HEK293T (cell line): ENCODE measurements at regions not wholly inside any gene's neighbourhood (a gene's known extent, or its start where the extent isn't known, plus 50 kb on each side); places are given as distances from the start of the nearest gene placed in this dataset.

Experiments
- CTCF ChIA-PET: fragments of 350-600 bp; formaldehyde crosslinking; extraction: SDS; loops from one replicate; lab custom pipeline; 2021; ENCODE audit warnings: antibody characterized with exemption, inconsistent platforms; lab: Yijun Ruan, JAX
- POLR2A ChIA-PET: fragments of 350-600 bp; formaldehyde crosslinking; extraction: SDS; loops from one replicate; lab custom pipeline; 2020; ENCODE audit warnings: antibody characterized with exemption, inconsistent platforms; lab: Yijun Ruan, JAX
- DNase-seq: peaks from one replicate; pipeline ENCODE4 v3.0.0; 2012; ENCODE audit warnings: mixed read lengths; ENCODE audit errors: extremely low spot score
- ARNT ChIP-seq: fragments of 450-650 bp; IDR thresholded peaks from 2 replicates; pipeline ENCODE4 v1.6.1; 2017; ENCODE audit warnings: mild to moderate bottlenecking
- BHLHE40 ChIP-seq: fragments of 450-650 bp; IDR thresholded peaks from 2 replicates; pipeline ENCODE4 v1.6.1; 2016; ENCODE audit warnings: mild to moderate bottlenecking, moderate library complexity, borderline replicate concordance
- CTBP1 ChIP-seq: fragments of 450-650 bp; IDR thresholded peaks from 2 replicates; pipeline ENCODE4 v1.6.1; 2016; ENCODE audit warnings: borderline replicate concordance
- ELF4 ChIP-seq: fragments of 450-650 bp; IDR thresholded peaks from 2 replicates; pipeline ENCODE4 v1.6.1; 2017; ENCODE audit warnings: antibody characterized with exemption
- FOXA1 ChIP-seq: fragments of 450-650 bp; IDR thresholded peaks from 2 replicates; pipeline ENCODE4 v1.6.1; 2016; ENCODE audit warnings: mild to moderate bottlenecking
- FOXK2 ChIP-seq: fragments of 450-650 bp; IDR thresholded peaks from 2 replicates; pipeline ENCODE4 v1.6.1; 2016; ENCODE audit warnings: mild to moderate bottlenecking
- FOXM1 ChIP-seq: fragments of 450-650 bp; IDR thresholded peaks from 2 replicates; pipeline ENCODE4 v1.6.1; 2017; ENCODE audit warnings: mild to moderate bottlenecking, borderline replicate concordance
- HDGF ChIP-seq: fragments of 450-650 bp; IDR thresholded peaks from 2 replicates; pipeline ENCODE4 v1.6.1; 2017; ENCODE audit warnings: antibody characterized with exemption, borderline replicate concordance
- L3MBTL2 ChIP-seq: fragments of 450-650 bp; conservative IDR thresholded peaks from 2 replicates; pipeline ENCODE4 v1.6.1; 2016; ENCODE audit warnings: mild to moderate bottlenecking
- LEF1 ChIP-seq: fragments of 450-650 bp; IDR thresholded peaks from 2 replicates; pipeline ENCODE4 v1.6.1; 2017; ENCODE audit warnings: mild to moderate bottlenecking, borderline replicate concordance
- NFRKB ChIP-seq: fragments of 450-650 bp; IDR thresholded peaks from 2 replicates; pipeline ENCODE4 v1.6.1; 2016; ENCODE audit warnings: mild to moderate bottlenecking, moderate library complexity
- SP1 ChIP-seq: fragments of 450-650 bp; IDR thresholded peaks from 2 replicates; pipeline ENCODE4 v1.6.1; 2017
- SUZ12 ChIP-seq: fragments of 450-650 bp; IDR thresholded peaks from 2 replicates; pipeline ENCODE4 v1.6.1; 2016; ENCODE audit warnings: mild to moderate bottlenecking
- TARDBP ChIP-seq: fragments of 450-650 bp; IDR thresholded peaks from 2 replicates; pipeline ENCODE4 v1.6.1; 2016
- ZNF384 ChIP-seq: fragments of 450-650 bp; IDR thresholded peaks from 2 replicates; pipeline ENCODE4 v1.6.1; 2016
- TF ChIP-seq, protein P1 (sequence below): fragments of 450-650 bp; IDR thresholded peaks from 2 replicates; pipeline ENCODE4 v1.6.1; 2016

DNA sequence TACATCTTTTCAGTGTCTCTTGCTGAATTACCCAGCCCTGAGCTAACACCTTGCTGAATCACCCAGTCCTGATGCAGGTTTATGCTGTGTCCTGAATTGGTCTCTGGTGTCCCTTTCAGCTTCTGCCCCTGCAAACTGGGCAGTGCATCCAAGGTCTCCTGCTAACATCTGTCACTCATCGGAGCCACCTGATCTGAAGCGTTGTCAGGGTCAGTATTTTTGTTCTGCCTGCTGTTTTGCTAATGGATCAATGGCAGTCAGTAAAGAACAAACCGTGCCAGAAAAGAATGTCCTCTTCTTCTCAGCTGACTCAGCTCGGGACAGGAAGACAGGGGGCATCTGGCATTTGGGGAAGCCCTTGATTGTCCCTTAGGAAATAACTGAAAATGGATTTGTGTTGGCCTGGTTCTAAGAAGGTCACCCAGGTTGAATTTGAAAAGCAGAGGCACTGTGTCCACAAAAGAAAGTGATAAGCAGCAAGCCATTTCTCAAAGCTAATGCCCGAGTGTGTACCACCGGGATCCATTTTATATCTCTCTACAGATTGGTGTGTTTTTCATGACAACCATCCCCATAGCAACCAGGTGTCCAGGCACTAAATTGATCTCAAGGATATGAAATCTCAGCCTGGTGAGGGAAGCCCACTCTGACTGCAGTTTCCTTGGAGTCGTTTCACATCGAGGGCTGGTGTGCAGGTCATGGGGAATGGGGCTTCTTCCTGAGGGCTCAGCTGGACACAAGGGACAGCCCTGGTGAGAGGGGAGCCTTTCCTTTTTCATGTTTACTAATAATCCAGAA is 109.7 kb upstream of the IRF2BP2 start:
- DNase-seq = no peak
- POLR2A ChIA-PET = interaction anchor here (1.1 to 4.7 kb wide), 4 partner anchors 19 to 109 kb away, joined by 3 to 32 read pairs (median 4); partner anchors contain the start of gene IRF2BP2
- CTCF ChIA-PET = interaction anchor here (0.7 to 1.0 kb wide), 3 partner anchors 13 to 233 kb away, joined by 3 to 4 read pairs (median 3); no protein-coding TSS in a partner anchor
- no peak for TF ChIP-seq CTBP1
- TF ChIP-seq BHLHE40 = no peak
- no peak for TF ChIP-seq HDGF
- TF ChIP-seq FOXA1 = no peak
- TF ChIP-seq SP1 = no peak
- no peak for TF ChIP-seq ARNT
- no peak for TF ChIP-seq FOXM1

DNA sequence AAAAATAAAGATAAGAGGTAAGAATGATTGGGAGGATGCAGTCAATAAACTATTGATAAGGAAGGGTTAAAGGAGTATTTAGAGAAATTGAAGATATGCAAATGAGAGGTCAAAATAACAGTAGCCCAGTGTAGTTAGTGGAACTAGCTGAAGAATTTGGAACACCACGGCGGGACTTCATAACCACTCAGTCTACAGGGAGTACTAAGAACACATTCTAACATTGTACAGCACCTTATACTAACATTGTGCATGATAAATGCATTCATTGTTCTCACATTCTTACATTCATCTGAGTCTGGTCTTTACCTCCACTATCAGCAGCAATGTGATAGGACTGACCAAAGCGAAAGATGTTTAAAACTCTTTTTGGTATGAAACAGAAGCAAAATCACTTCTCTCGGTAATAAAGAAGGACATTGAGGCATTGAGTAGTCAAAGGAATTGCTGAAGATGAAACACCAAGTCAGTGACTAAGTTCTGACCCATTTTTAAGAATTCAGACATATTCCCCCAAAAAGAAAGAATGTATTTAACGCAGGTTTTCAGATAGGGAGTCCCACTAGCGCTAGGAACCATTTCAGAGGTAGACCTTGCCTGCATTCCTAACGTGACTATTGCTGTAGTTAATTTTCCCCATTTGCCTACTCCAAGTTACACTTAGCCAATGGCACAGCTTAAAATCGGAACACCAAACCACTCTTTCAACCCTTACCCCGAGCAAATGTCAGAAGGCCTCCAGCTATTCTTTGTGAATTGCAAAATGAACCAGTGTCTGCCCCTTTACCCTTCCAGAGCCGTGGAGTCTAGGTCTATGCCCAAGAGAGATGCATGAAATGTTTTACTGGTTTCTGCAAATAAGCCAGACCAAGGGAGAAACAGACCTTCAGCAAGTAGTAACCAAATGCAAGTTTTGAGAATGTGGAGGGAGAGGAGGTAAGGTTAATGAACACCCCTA is 108.8 kb upstream of the IRF2BP2 start:
- TF ChIP-seq HDGF (no peak), TARDBP (no peak), FOXK2 (no peak), FOXA1 (no peak), ZNF384 (no peak), NFRKB (no peak)
- TF ChIP-seq, protein P1, sequence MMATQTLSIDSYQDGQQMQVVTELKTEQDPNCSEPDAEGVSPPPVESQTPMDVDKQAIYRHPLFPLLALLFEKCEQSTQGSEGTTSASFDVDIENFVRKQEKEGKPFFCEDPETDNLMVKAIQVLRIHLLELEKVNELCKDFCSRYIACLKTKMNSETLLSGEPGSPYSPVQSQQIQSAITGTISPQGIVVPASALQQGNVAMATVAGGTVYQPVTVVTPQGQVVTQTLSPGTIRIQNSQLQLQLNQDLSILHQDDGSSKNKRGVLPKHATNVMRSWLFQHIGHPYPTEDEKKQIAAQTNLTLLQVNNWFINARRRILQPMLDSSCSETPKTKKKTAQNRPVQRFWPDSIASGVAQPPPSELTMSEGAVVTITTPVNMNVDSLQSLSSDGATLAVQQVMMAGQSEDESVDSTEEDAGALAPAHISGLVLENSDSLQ = no peak
- CTCF ChIA-PET = interaction anchor here (0.7 to 1.0 kb wide), 3 partner anchors 12 to 232 kb away, joined by 3 to 4 read pairs (median 3); no protein-coding TSS in a partner anchor
- no peak for DNase-seq
- POLR2A ChIA-PET = interaction anchor here (0.5 to 4.7 kb wide), 5 partner anchors 9 to 109 kb away, joined by 3 to 32 read pairs (median 3); partner anchors contain the start of gene IRF2BP2

DNA sequence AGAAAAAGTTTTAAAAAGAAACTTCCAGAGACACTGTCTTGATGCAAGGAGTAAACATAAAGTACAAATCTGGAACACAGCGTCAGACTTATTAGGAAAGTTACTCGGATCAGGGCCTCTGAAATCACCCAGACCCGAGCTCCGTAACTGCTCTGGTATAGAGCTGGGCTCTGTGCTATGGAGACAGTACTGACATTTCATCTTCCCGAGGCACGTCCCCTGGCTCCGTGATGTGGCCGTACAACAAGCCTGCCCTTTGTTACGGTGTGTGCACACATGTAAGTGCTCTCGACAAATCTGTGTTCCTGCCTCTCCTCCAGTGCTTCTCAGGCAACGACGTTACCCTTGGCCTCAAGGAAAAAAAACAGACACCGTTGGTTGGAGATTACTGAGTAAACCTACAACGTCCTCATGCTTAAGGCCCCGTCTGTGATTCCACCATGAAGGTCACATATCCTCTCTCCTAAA is 107.0 kb upstream of the IRF2BP2 start:
- TF ChIP-seq SUZ12 (no peak), FOXA1 (no peak), BHLHE40 (no peak), NFRKB (no peak), FOXK2 (no peak), ZNF384 (no peak), TARDBP (no peak), LEF1 (no peak), CTBP1 (no peak)
- TF ChIP-seq, protein P1 = no peak
- ChIA-PET CTCF (interaction anchor here (0.6 to 1.6 kb wide), 3 partner anchors 112 to 367 kb away, joined by 3 to 5 read pairs (median 4); no protein-coding TSS in a partner anchor), POLR2A (interaction anchor here (0.9 to 4.7 kb wide), 5 partner anchors 7 to 107 kb away, joined by 3 to 32 read pairs (median 4); partner anchors contain the start of gene IRF2BP2)
- DNase-seq = no peak

DNA sequence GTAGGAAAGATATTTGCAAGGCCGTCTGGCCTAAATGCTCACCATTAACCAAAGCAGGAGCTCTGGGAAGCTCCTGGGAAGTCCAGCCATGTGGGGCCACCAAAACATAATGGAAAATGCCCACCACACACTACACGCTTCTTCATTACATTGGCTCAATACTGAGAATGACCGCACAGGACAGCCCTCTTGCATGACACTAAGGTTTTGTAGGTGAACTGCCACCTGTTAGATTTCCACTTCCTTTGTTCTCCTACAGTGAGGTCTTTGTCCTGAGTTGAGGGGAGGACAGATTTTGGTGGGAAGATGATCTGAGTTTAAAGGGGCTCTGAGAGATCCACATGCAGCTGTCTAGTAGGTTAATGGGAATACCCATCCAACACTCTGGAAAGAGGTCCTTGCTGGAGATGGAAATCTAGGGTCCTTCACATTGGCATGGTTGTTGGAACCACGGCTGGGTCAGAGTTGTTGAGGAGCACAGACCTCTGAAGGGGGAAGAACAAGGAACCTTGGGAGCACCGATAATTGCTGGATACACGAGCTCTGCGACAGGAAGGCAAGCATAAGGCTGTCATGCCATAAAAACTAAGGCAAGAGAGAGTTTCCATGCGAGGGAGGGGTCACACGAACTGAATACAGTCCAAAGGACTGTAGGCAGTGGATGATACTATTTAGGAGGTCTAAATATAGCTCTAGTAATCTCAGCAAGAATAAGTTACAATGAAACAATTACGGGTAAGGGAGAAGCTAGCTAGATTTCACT is 105.5 kb upstream of the IRF2BP2 start:
- ChIA-PET CTCF (interaction anchor here (0.8 to 1.1 kb wide), 2 partner anchors 16 to 368 kb away, joined by 3 to 5 read pairs; no protein-coding TSS in a partner anchor), POLR2A (interaction anchor here (1.2 to 4.7 kb wide), 5 partner anchors 8 to 105 kb away, joined by 3 to 32 read pairs (median 4); partner anchors contain the start of gene IRF2BP2)
- TF ChIP-seq FOXA1 (no peak), SP1 (no peak), L3MBTL2 (no peak), ELF4 (no peak)
- no peak for DNase-seq

DNA sequence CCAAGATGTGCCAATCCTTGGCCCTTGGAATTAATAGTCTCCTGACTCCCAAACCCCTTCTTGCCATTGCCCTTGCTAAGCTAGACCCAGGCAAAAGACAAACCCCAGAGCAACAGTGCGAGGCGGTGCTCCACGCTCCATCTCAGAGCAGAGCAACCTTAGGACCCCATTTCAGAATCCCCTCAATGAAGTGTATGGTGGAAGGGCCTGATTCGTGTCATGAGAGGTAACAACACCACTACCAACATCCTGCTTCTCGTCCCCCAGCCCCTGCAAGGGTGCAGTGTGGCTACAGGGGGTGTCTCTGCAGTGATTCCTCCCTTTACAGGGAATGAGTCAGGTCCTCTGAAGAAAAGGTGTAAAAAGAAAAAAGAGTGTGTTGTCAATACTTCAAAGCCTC is 103.9 kb upstream of the IRF2BP2 start:
- ChIA-PET CTCF (no interaction called here), POLR2A (interaction anchor here (1.3 to 1.9 kb wide), 3 partner anchors 10 to 105 kb away, joined by 5 to 17 read pairs (median 5); no protein-coding TSS in a partner anchor)
- no peak for DNase-seq
- TF ChIP-seq, protein P1 = no peak
- TF ChIP-seq BHLHE40 = no peak
- TF ChIP-seq ZNF384 = no peak
